IPS-18a (cell line): ENCODE measurements at regions not wholly inside any gene's neighbourhood (a gene's known extent, or its start where the extent isn't known, plus 50 kb on each side); places are given as distances from the start of the nearest gene placed in this dataset.

Experiments used
- H3K27ac ChIP-seq: one replicate; pipeline ENCODE4 v1.5.1; 2013; ENCODE audit warnings: low read length
- H3K27me3 ChIP-seq: one replicate; pipeline ENCODE4 v1.6.1; 2013; ENCODE audit warnings: mild to moderate bottlenecking, low read length; ENCODE audit not compliant: control insufficient read depth, insufficient read depth
- H3K36me3 ChIP-seq: one replicate; pipeline ENCODE4 v1.6.1; 2013; ENCODE audit warnings: low read depth, low read length; ENCODE audit not compliant: control insufficient read depth
- H3K4me1 ChIP-seq: one replicate; pipeline ENCODE4 v1.6.1; 2013; ENCODE audit warnings: low read depth, low read length; ENCODE audit not compliant: control insufficient read depth
- H3K4me3 ChIP-seq: one replicate; pipeline ENCODE4 v1.5.1; 2013; ENCODE audit warnings: low read length
- H3K9ac ChIP-seq: one replicate; pipeline ENCODE4 v1.6.1; 2013; ENCODE audit warnings: mild to moderate bottlenecking, low read length, moderate library complexity
- H3K9me3 ChIP-seq: one replicate; pipeline ENCODE4 v1.6.1; 2013; ENCODE audit warnings: low read depth, low read length; ENCODE audit not compliant: control insufficient read depth

DNA sequence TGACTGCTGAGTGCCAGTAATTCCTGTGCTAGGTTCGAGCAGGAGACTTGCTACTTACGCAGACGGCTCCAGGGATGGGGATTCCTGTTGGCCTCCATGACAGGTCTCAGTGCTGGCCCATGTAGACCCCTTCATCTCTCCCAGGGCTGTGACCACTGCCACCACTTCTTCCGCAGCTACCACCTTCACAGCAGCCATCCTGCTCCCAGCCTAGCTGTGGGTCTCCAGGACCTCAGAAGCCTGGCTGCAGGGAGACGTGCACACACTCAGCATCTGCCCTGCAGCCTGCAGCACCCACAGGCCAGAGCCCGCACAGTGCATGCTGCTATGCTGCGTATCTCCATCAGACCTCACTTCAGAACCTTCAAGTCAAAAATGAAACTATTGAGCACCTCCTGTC, 1503.9 kb downstream of the BRD1 start:
- no peak overlapping the region for H3K27ac ChIP-seq
- no peaks in the 10 kb centered on the region for H3K27me3 ChIP-seq
- H3K9me3 ChIP-seq = no peaks in the 10 kb centered on the region
- no peak overlapping the region for H3K9ac ChIP-seq
- H3K36me3 ChIP-seq = no peaks in the 10 kb centered on the region
- H3K4me1 ChIP-seq = peaks cover 9% of the 10 kb centered on the region
- H3K4me3 ChIP-seq = no peak overlapping the region

DNA sequence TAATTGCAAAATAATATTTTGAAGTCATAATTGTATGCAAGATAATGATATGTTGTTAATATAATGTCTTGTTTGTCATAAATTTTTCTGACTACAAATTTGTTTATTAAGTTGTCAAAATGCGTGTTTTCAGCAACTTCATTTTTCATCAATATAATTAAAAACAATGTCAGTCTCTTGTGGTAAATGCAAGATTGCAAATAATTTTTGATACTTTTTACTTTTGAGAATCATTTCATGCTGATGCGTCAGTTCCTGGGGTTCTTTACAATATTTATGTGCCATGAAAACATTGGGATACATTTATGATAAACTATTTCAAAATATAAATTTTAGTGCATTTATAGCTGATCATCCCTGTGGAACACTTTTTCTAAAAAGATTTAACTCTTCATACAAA, 1504.8 kb downstream of the BRD1 start:
- no peaks in the 10 kb centered on the region for H3K27me3 ChIP-seq
- no peak overlapping the region for H3K4me3 ChIP-seq
- H3K36me3 ChIP-seq = no peaks in the 10 kb centered on the region
- no peak overlapping the region for H3K9ac ChIP-seq
- H3K27ac ChIP-seq = no peak overlapping the region
- H3K4me1 ChIP-seq = peaks cover 9% of the 10 kb centered on the region
- H3K9me3 ChIP-seq = no peaks in the 10 kb centered on the region

DNA sequence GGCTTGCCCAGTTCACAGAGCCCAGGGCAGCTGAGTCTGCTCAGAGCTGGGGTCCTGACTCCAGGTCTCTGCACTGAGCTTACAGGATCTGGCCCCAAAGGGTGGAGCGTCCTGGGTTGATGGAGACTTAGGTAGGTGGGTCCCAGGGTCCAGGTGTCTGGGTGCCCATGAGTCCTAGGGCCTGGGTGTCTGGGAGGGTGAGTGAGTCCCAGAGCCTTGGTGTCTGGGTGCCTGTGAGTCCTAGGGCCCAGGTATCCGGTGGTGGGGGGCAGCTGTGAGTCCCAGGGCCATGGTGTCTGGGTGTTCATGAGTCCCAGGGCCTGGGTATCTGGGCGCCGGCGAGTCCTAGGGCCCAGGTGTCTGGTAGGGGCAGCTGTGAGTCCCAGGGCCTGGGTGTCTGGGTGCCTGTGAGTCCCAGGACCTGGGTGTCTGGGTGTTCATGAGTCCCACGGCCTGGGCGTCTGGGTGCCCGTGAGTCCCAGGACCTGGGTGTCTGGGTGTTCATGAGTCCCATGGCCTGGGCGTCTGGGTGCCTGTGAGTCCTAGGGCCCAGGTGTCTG, 1505.6 kb downstream of the BRD1 start:
- H3K9me3 ChIP-seq = no peaks in the 10 kb centered on the region

GRCh38 chr22:48320683-48321451, 1506.8 kb downstream of the BRD1 start:
- no peak overlapping the region for H3K4me3 ChIP-seq
- no peaks in the 10 kb centered on the region for H3K9me3 ChIP-seq
- no peaks in the 10 kb centered on the region for H3K36me3 ChIP-seq
- H3K27ac ChIP-seq = no peak overlapping the region
- peaks cover 9% of the 10 kb centered on the region for H3K4me1 ChIP-seq
- no peaks in the 10 kb centered on the region for H3K27me3 ChIP-seq
- H3K9ac ChIP-seq = no peak overlapping the region

More for the DNA sequence above, 1505.6 kb downstream of the BRD1 start:
- Histone ChIP-seq H3K9ac (no peak overlapping the region), H3K4me1 (peaks cover 9% of the 10 kb centered on the region), H3K27ac (no peak overlapping the region), H3K27me3 (no peaks in the 10 kb centered on the region), H3K4me3 (no peak overlapping the region), H3K36me3 (no peaks in the 10 kb centered on the region)

- Histone ChIP-seq H3K27me3 (no peaks in the 10 kb centered on the region), H3K27ac (no peak overlapping the region), H3K4me3 (no peak overlapping the region), H3K9me3 (no peaks in the 10 kb centered on the region), H3K4me1 (peaks cover 9% of the 10 kb centered on the region), H3K9ac (no peak overlapping the region), H3K36me3 (no peaks in the 10 kb centered on the region)
These were observed 1507.5 kb downstream of the BRD1 start for GRCh38 chr22:48320048-48320682.

DNA sequence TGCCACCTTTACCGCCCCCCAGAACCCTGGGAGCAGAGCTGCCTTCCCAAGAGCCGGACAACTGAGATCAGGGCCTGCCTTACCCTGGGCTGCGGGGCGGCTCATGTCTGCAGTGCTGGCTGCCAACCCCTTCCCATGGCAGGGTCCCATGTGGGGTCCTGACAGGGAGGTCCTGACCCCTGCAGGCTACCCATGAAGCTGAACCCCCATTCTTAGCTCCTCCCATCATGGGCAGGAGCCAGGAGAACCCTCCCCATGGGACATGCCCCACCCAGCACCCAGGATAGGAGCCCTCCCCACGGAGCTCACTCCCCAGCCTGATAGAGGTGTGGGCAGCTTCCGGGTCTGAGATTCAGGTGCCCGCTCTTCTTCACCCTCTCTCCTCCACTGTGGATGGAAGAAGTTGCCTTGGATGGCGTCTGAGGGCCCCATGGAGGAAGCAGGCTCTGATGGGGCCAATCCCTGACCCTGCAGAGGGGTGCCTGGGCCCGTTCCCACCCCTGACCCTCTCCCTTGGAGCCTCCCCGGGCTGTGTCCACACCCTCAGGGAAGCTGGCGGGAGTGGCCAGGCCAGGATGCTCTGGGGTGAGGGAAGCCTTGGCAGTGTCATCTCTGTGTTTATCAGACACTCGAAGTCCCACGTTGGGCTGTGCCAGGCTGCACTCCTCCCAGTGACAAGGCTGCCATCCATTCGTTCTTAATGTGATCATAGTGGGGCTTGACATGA, 1508.2 kb downstream of the BRD1 start:
- Histone ChIP-seq H3K4me1 (peaks cover 9% of the 10 kb centered on the region), H3K27ac (no peak overlapping the region), H3K36me3 (no peaks in the 10 kb centered on the region), H3K9me3 (no peaks in the 10 kb centered on the region), H3K27me3 (no peaks in the 10 kb centered on the region), H3K9ac (no peak overlapping the region), H3K4me3 (no peak overlapping the region)

- Histone ChIP-seq H3K4me3 (no peak overlapping the region), H3K9ac (no peak overlapping the region), H3K27me3 (no peaks in the 10 kb centered on the region), H3K9me3 (no peaks in the 10 kb centered on the region), H3K36me3 (no peaks in the 10 kb centered on the region), H3K27ac (no peak overlapping the region), H3K4me1 (peaks cover 9% of the 10 kb centered on the region)
These were observed 1508.9 kb downstream of the BRD1 start for GRCh38 chr22:48318575-48319320.

DNA sequence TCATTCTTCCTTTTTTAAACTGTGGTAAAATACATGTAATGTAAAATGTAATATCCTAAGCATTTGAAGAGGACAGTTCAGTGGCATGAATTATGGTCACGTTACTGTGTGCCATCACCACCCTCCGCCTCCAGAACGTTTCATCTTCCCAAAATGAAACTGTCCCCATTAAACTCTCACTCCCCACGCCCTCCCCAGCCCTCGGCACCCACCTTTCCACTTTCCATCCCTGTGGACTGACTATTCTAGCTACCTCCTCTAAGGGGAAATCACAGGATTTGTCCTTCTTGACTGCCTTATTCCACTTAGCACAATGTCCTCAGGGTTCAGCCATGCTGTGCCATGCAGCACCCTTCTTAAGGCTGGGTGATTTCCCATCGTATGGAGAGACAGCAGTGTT, 1509.5 kb downstream of the BRD1 start:
- no peaks in the 10 kb centered on the region for H3K9me3 ChIP-seq
- no peak overlapping the region for H3K4me3 ChIP-seq
- peaks cover 14% of the 10 kb centered on the region for H3K4me1 ChIP-seq
- no peak overlapping the region for H3K27ac ChIP-seq
- no peaks in the 10 kb centered on the region for H3K27me3 ChIP-seq
- H3K9ac ChIP-seq = no peak overlapping the region
- no peaks in the 10 kb centered on the region for H3K36me3 ChIP-seq

- no peak overlapping the region for H3K27ac ChIP-seq
- H3K9ac ChIP-seq = no peak overlapping the region
- H3K4me1 ChIP-seq = peaks cover 14% of the 10 kb centered on the region
- no peaks in the 10 kb centered on the region for H3K36me3 ChIP-seq
- no peaks in the 10 kb centered on the region for H3K9me3 ChIP-seq
- H3K4me3 ChIP-seq = no peak overlapping the region
- H3K27me3 ChIP-seq = no peaks in the 10 kb centered on the region
These were observed 1511.1 kb downstream of the BRD1 start for GRCh38 chr22:48316257-48317250.

GRCh38 chr22:48315439-48316256, 1512.0 kb downstream of the BRD1 start:
- H3K9me3 ChIP-seq = no peaks in the 10 kb centered on the region
- H3K36me3 ChIP-seq = no peaks in the 10 kb centered on the region
- no peaks in the 10 kb centered on the region for H3K27me3 ChIP-seq
- no peak overlapping the region for H3K27ac ChIP-seq
- no peak overlapping the region for H3K9ac ChIP-seq
- peaks cover 7% of the 10 kb centered on the region for H3K4me1 ChIP-seq
- no peak overlapping the region for H3K4me3 ChIP-seq
